ENCODE measurements at regions not wholly inside any gene's neighbourhood (a gene's known extent, or its start where the extent isn't known, plus 50 kb on each side); places are given as distances from the start of the nearest gene placed in this dataset.

GRCh38 chr6:113679051-113679450 is 178.1 kb upstream of the MARCKS start:
- H3K27me3 ChIP-seq (ENCODE audit: control insufficient read depth in 2 of 2, insufficient read depth in 2 of 2, low read length in 2 of 2): no peaks in the 10 kb centered on the region
- no peak overlapping the region for H3K27ac ChIP-seq (ENCODE audit: insufficient read depth, low read depth, low read length)
- intact Hi-C loops (cut with micrococcal nuclease) (no loop called here), dilution Hi-C loops (cut with MboI; ENCODE audit: extremely low pct_ligation_motif_present, low sequenced_read_pairs) (no loop called here)
- H2AFZ ChIP-seq (ENCODE audit: low read depth, low read length): no peak overlapping the region
- no peaks in the 10 kb centered on the region for H3K79me2 ChIP-seq (ENCODE audit: control insufficient read depth, insufficient read depth, low read length)
- no peak overlapping the region for H3K4me3 ChIP-seq (replicated peaks in 1 of 3; ENCODE audit: insufficient read depth in 1 of 3, low read depth in 1 of 3, low read length in 3 of 3)
- no peak for DNase-seq (ENCODE audit: low read depth, low spot score)
- no peaks in the 10 kb centered on the region for H4K20me1 ChIP-seq (replicated peaks; ENCODE audit: control insufficient read depth, extremely low read depth, insufficient read depth, low read length)
- POLR2A ChIA-PET: no interaction called here
- H3K9me1 ChIP-seq (replicated peaks; ENCODE audit: control insufficient read depth, extremely low read depth, insufficient read depth, low read length): no peaks in the 10 kb centered on the region
- no peak for FAIRE-seq
- H3K36me3 ChIP-seq (ENCODE audit: control insufficient read depth in 2 of 2, extremely low read depth in 1 of 2, insufficient read depth in 2 of 2, low read length in 2 of 2): no peaks in the 10 kb centered on the region
- H3K9me3 ChIP-seq (replicated peaks; ENCODE audit: control insufficient read depth, insufficient read depth, low read length): no peaks in the 10 kb centered on the region
- no peak for TF ChIP-seq JUN (IDR thresholded peaks at IDR 0.05; ENCODE audit: borderline replicate concordance, insufficient read depth, insufficient read length, low read depth)
- TF ChIP-seq POLR2AphosphoS5 (IDR thresholded peaks at IDR 0.05; ENCODE audit: insufficient read depth, low read depth, low read length): no peak
- no peak for TF ChIP-seq FOS (IDR thresholded peaks at IDR 0.05; ENCODE audit: borderline replicate concordance, insufficient read depth, low read length)
- TF ChIP-seq GATA2 (IDR thresholded peaks at IDR 0.05; ENCODE audit: insufficient read depth, insufficient read length, low read depth, low read length): no peak
- no peak for TF ChIP-seq CTCF (IDR thresholded peaks at IDR 0.05; ENCODE audit: extremely low read depth in 1 of 2, insufficient read depth in 1 of 2, low read depth in 1 of 2, low read length in 2 of 2)
- TF ChIP-seq MAX (IDR thresholded peaks at IDR 0.05; ENCODE audit: insufficient read depth, insufficient read length): no peak
- no peak for TF ChIP-seq POLR2A (IDR thresholded peaks at IDR 0.05; ENCODE audit: low read depth, low read length)
- TF ChIP-seq EZH2 (IDR thresholded peaks at IDR 0.05; ENCODE audit: borderline replicate concordance, low read depth, low read length, severe bottlenecking): no peak
- TF ChIP-seq MYC (IDR thresholded peaks at IDR 0.05; ENCODE audit: low read depth, low read length): no peak
- H3K9ac ChIP-seq (replicated peaks; ENCODE audit: extremely low read depth, insufficient read depth, low read length): no peak overlapping the region
- H3K4me1 ChIP-seq (ENCODE audit: control insufficient read depth, extremely low read depth, insufficient read depth, low read length): no peaks in the 10 kb centered on the region
- no TSS peak for BruUV-seq (replicated peaks)
- CTCF ChIA-PET: interaction anchor here (1.3 kb wide), 1 partner anchor 17 kb away, joined by 3 read pairs; no protein-coding TSS in a partner anchor
- H3K4me2 ChIP-seq (ENCODE audit: insufficient read depth, low read length): no peak overlapping the region

All from endothelial cell of umbilical vein (primary cell).